HCT116 (cell line): ENCODE measurements at regions not wholly inside any gene's neighbourhood (a gene's known extent, or its start where the extent isn't known, plus 50 kb on each side); places are given as distances from the start of the nearest gene placed in this dataset.

Source experiments
- ATAC-seq: fragments of 200-7000 bp; cut with Tn5 transposase; 2 replicates; pipeline ENCODE4 v1.9.1; 2020; ENCODE audit warnings: mild to moderate bottlenecking, moderate library complexity
- BruUV-seq: library from RNA; stranded (reverse); fragments of 400-500 nt; replicated peaks from 2 replicates; lab custom pipeline; 2021; lab: Mats Ljungman, UMichigan
- CTCF ChIA-PET: fragments of 300-600 bp; sonication (Branson Sonifier 250); formaldehyde crosslinking; loops from one replicate; lab custom pipeline; 2021; ENCODE audit warnings: antibody characterized with exemption; lab: Charles Lee
- POLR2A ChIA-PET: fragments of 300-600, 350-600 bp; sonication (Branson Sonifier 250); formaldehyde crosslinking; loops from one replicate; lab custom pipeline; 2021; ENCODE audit warnings: antibody characterized with exemption; lab: Charles Lee
- RAD21 ChIA-PET, 2 experiments: fragments of 300-600 bp; sonication (Branson Sonifier 250); formaldehyde crosslinking; loops; one replicate each; lab custom pipeline; 2023; ENCODE audit warnings: low total read pairs in 2 of 2; ENCODE audit not compliant: uncharacterized antibody in 2 of 2, unreplicated experiment in 2 of 2, low non-redundant PET in 1 of 2; lab: Charles Lee
- DNase-seq: peaks from one replicate; pipeline ENCODE4 v3.0.0-alpha.2; 2010; ENCODE audit warnings: low read depth, low spot score
- H2AFZ ChIP-seq: fragments of 200-600 bp; shearing (Covaris generic), sonication (generic); 2 replicates; pipeline ENCODE4 v1.6.1; 2017; ENCODE audit warnings: low read depth, mixed run types, mixed read lengths, antibody characterized with exemption, low read length; ENCODE audit not compliant: poor library complexity, severe bottlenecking
- H3K27ac ChIP-seq: 2 replicates; pipeline ENCODE4 v1.5.1; 2012; ENCODE audit warnings: low read depth, low read length
- H3K27me3 ChIP-seq: fragments of 200-600 bp; sonication (generic); 2 replicates; pipeline ENCODE4 v1.6.1; 2016; ENCODE audit warnings: mixed run types, low read length, mixed read lengths; ENCODE audit not compliant: insufficient read depth
- H3K36me3 ChIP-seq, 2 experiments: fragments of 200-500 bp in 1 of 2; fragments of 200-600 bp in 1 of 2; sonication (Bioruptor generic) in 1 of 2; sonication (generic) in 1 of 2; 2 replicates each; pipeline versions ENCODE4 v1.5.1 to v1.6.1; 2014 to 2016; ENCODE audit warnings: low read length in 2 of 2, inconsistent platforms in 1 of 2, mixed read lengths in 1 of 2, mixed run types in 1 of 2; ENCODE audit not compliant: insufficient read depth in 2 of 2, control insufficient read depth in 1 of 2
- H3K4me1 ChIP-seq, 2 experiments: fragments of 200-600 bp in 1 of 2; sonication (generic) in 1 of 2; 2 replicates each; pipeline versions ENCODE4 v1.5.1 to v1.6.1; 2012 to 2017; ENCODE audit warnings: low read length in 2 of 2, inconsistent platforms in 1 of 2, mild to moderate bottlenecking in 1 of 2, mixed read lengths in 1 of 2, mixed run types in 1 of 2, moderate library complexity in 1 of 2; ENCODE audit not compliant: insufficient read depth in 2 of 2, control insufficient read depth in 1 of 2
- H3K4me2 ChIP-seq: fragments of 200-600 bp; sonication (generic); 2 replicates; pipeline ENCODE4 v1.6.1; 2017; ENCODE audit warnings: mixed run types, low read length, mixed read lengths
- H3K4me3 ChIP-seq, 2 experiments: fragments of 200-600 bp in 1 of 2; sonication (generic) in 1 of 2; replicated peaks in 1 of 2; 2 replicates each; pipeline ENCODE4 v1.5.1; 2011 to 2016; ENCODE audit warnings: low read length in 2 of 2, control low read depth in 1 of 2, low read depth in 1 of 2, mild to moderate bottlenecking in 1 of 2, mixed read lengths in 1 of 2, mixed run types in 1 of 2
- H3K79me2 ChIP-seq: fragments of 200-600 bp; sonication (generic); 2 replicates; pipeline ENCODE4 v1.6.1; 2017; ENCODE audit warnings: mild to moderate bottlenecking, mixed run types, low read length, moderate library complexity, mixed read lengths; ENCODE audit not compliant: insufficient read depth
- H3K9ac ChIP-seq: fragments of 200-600 bp; sonication (generic); 2 replicates; pipeline ENCODE4 v1.6.1; 2016; ENCODE audit warnings: low read length, mixed read lengths
- H3K9me2 ChIP-seq: fragments of 200-600 bp; sonication (generic), shearing (Covaris generic); 2 replicates; pipeline ENCODE4 v1.6.1; 2017; ENCODE audit warnings: mixed run types, mild to moderate bottlenecking, moderate library complexity; ENCODE audit not compliant: insufficient read depth
- H3K9me3 ChIP-seq, 2 experiments: fragments of 200-500 bp in 1 of 2; fragments of 200-600 bp in 1 of 2; sonication (Bioruptor generic) in 1 of 2; sonication (generic) in 1 of 2; 2 replicates each; pipeline ENCODE4 v1.6.1; 2014 to 2017; ENCODE audit warnings: low read length in 2 of 2, mixed read lengths in 2 of 2, inconsistent platforms in 1 of 2, low read depth in 1 of 2, mild to moderate bottlenecking in 1 of 2, mixed run types in 1 of 2, moderate library complexity in 1 of 2; ENCODE audit not compliant: control insufficient read depth in 1 of 2, insufficient read depth in 1 of 2
- H4K20me1 ChIP-seq: fragments of 200-600 bp; sonication (generic), shearing (Covaris generic); 2 replicates; pipeline ENCODE4 v1.6.1; 2017; ENCODE audit warnings: mixed run types, mild to moderate bottlenecking, moderate library complexity; ENCODE audit not compliant: insufficient read depth
- CBX3 ChIP-seq: IDR thresholded peaks from 2 replicates; pipeline ENCODE4 v1.6.1; 2012; ENCODE audit warnings: low read depth
- CEBPB ChIP-seq: IDR thresholded peaks from 2 replicates; pipeline ENCODE4 v1.6.1; 2012; ENCODE audit warnings: low read depth
- ELF1 ChIP-seq: IDR thresholded peaks from 2 replicates; pipeline ENCODE4 v1.6.1; 2012; ENCODE audit warnings: low read depth, borderline replicate concordance
- EZH2phosphoT487 ChIP-seq: fragments of 200-600 bp; IDR thresholded peaks from 2 replicates; pipeline ENCODE4 v1.6.1; 2018; ENCODE audit warnings: antibody characterized with exemption, borderline replicate concordance
- JUND ChIP-seq: IDR thresholded peaks from 2 replicates; pipeline ENCODE4 v1.6.1; 2012
- POLR2A ChIP-seq: IDR thresholded peaks from 2 replicates; pipeline ENCODE4 v1.7.0; 2011; ENCODE audit warnings: borderline replicate concordance; ENCODE audit not compliant: insufficient read depth, insufficient read length; ENCODE audit errors: extremely low read depth
- POLR2AphosphoS5 ChIP-seq: IDR thresholded peaks from 2 replicates; pipeline ENCODE4 v1.6.1; 2011; ENCODE audit warnings: mild to moderate bottlenecking, low read depth, low read length, moderate library complexity
- RAD21 ChIP-seq: IDR thresholded peaks from 2 replicates; pipeline ENCODE4 v1.6.1; 2012; ENCODE audit warnings: low read depth, mild to moderate bottlenecking
- SP1 ChIP-seq: IDR thresholded peaks from 2 replicates; pipeline ENCODE4 v1.6.1; 2012; ENCODE audit warnings: low read depth
- SRF ChIP-seq: IDR thresholded peaks from 2 replicates; pipeline ENCODE4 v1.6.1; 2012; ENCODE audit warnings: low read depth
- YY1 ChIP-seq: IDR thresholded peaks from 2 replicates; pipeline ENCODE4 v1.6.1; 2011; ENCODE audit warnings: low read length, low read depth, moderate library complexity, mild to moderate bottlenecking; ENCODE audit not compliant: insufficient replicate concordance; ENCODE audit errors: extremely low read depth
- ZFX ChIP-seq: fragments of 450-650 bp; IDR thresholded peaks from 2 replicates; pipeline ENCODE4 v1.6.1; 2017
- intact Hi-C: fragments of 100-400 bp; cut with micrococcal nuclease; formaldehyde crosslinking; loops from 2 replicates; pipeline ENCODE4 v1.10.0; 2022
- TF ChIP-seq, protein P1 (sequence below): IDR thresholded peaks from 2 replicates; pipeline ENCODE4 v1.6.1; 2011; ENCODE audit warnings: mild to moderate bottlenecking, low read length, moderate library complexity; ENCODE audit not compliant: insufficient replicate concordance; ENCODE audit errors: extremely low read depth
- TF ChIP-seq, protein P2 (sequence below): IDR thresholded peaks from 2 replicates; pipeline ENCODE4 v1.6.1; 2012; ENCODE audit warnings: low read depth
- TF ChIP-seq, protein P3 (sequence below): IDR thresholded peaks from 2 replicates; pipeline ENCODE4 v1.6.1; 2012
- TF ChIP-seq, protein P4 (sequence below): IDR thresholded peaks from 2 replicates; pipeline ENCODE4 v1.6.1; 2012
- TF ChIP-seq, protein P5 (sequence below), 3 experiments: fragments of 200-600 bp in 1 of 3; sonication (generic) in 1 of 3; IDR thresholded peaks in 2 of 3; conservative IDR thresholded peaks in 1 of 3; 2 replicates each; pipeline ENCODE4 v1.5.1; 2012 to 2017; ENCODE audit warnings: low read depth in 2 of 3, low read length in 2 of 3, antibody characterized with exemption in 1 of 3, borderline replicate concordance in 1 of 3, control low read depth in 1 of 3, mild to moderate bottlenecking in 1 of 3, mixed read lengths in 1 of 3, mixed run types in 1 of 3, moderate library complexity in 1 of 3; ENCODE audit not compliant: insufficient read depth in 1 of 3

DNA sequence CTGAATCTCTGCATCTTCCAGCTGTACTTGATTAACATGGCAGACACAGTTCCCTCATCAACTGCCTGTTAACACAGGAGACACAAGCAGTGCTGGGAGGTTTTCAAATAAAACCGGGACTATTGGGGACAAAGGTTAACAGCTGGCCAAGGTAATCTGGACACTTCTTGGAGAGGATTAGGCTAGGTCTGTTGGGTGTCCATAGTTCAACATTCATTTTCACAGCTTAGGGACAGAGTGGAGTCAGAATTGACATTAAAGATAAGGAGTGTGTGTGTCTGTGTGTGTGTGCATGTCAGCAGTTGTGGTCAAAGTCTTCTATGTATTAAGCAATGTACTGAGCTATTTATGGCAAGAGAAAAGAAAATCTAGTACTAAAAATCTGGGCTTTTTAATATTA is 216.2 kb downstream of the MED10 start:
- Histone ChIP-seq H3K79me2 (no peaks in the 10 kb centered on the region), H3K36me3 (no peaks in the 10 kb centered on the region), H3K9me2 (no peaks in the 10 kb centered on the region), H3K27ac (no peak overlapping the region), H3K27me3 (peaks cover 7% of the 10 kb centered on the region; the same call in 1 of the 2 replicates), H4K20me1 (no peaks in the 10 kb centered on the region), H3K4me2 (no peak overlapping the region), H2AFZ (no peak overlapping the region), H3K9ac (no peak overlapping the region), H3K4me1 (no peaks in the 10 kb centered on the region), H3K9me3 (no peaks in the 10 kb centered on the region), H3K4me3 (no peak overlapping the region)
- no TSS peak for BruUV-seq
- CTCF ChIA-PET, result no interaction called here
- intact Hi-C loops, result no loop called here
- ATAC-seq (no peak), DNase-seq (no peak)
- POLR2A ChIA-PET, result no interaction called here
- TF ChIP-seq POLR2AphosphoS5, result no peak
- no peak for TF ChIP-seq EZH2phosphoT487
- no peak for TF ChIP-seq YY1
- TF ChIP-seq, protein P1, sequence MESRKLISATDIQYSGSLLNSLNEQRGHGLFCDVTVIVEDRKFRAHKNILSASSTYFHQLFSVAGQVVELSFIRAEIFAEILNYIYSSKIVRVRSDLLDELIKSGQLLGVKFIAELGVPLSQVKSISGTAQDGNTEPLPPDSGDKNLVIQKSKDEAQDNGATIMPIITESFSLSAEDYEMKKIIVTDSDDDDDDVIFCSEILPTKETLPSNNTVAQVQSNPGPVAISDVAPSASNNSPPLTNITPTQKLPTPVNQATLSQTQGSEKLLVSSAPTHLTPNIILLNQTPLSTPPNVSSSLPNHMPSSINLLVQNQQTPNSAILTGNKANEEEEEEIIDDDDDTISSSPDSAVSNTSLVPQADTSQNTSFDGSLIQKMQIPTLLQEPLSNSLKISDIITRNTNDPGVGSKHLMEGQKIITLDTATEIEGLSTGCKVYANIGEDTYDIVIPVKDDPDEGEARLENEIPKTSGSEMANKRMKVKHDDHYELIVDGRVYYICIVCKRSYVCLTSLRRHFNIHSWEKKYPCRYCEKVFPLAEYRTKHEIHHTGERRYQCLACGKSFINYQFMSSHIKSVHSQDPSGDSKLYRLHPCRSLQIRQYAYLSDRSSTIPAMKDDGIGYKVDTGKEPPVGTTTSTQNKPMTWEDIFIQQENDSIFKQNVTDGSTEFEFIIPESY, result no peak
- TF ChIP-seq, protein P2, sequence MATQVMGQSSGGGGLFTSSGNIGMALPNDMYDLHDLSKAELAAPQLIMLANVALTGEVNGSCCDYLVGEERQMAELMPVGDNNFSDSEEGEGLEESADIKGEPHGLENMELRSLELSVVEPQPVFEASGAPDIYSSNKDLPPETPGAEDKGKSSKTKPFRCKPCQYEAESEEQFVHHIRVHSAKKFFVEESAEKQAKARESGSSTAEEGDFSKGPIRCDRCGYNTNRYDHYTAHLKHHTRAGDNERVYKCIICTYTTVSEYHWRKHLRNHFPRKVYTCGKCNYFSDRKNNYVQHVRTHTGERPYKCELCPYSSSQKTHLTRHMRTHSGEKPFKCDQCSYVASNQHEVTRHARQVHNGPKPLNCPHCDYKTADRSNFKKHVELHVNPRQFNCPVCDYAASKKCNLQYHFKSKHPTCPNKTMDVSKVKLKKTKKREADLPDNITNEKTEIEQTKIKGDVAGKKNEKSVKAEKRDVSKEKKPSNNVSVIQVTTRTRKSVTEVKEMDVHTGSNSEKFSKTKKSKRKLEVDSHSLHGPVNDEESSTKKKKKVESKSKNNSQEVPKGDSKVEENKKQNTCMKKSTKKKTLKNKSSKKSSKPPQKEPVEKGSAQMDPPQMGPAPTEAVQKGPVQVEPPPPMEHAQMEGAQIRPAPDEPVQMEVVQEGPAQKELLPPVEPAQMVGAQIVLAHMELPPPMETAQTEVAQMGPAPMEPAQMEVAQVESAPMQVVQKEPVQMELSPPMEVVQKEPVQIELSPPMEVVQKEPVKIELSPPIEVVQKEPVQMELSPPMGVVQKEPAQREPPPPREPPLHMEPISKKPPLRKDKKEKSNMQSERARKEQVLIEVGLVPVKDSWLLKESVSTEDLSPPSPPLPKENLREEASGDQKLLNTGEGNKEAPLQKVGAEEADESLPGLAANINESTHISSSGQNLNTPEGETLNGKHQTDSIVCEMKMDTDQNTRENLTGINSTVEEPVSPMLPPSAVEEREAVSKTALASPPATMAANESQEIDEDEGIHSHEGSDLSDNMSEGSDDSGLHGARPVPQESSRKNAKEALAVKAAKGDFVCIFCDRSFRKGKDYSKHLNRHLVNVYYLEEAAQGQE, result no peak
- no peak for TF ChIP-seq RAD21
- TF ChIP-seq, protein P3, sequence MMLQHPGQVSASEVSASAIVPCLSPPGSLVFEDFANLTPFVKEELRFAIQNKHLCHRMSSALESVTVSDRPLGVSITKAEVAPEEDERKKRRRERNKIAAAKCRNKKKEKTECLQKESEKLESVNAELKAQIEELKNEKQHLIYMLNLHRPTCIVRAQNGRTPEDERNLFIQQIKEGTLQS, result no peak
- no peak for TF ChIP-seq SP1
- TF ChIP-seq CEBPB, result no peak
- no peak for TF ChIP-seq SRF
- TF ChIP-seq CBX3, result no peak
- TF ChIP-seq, protein P4, sequence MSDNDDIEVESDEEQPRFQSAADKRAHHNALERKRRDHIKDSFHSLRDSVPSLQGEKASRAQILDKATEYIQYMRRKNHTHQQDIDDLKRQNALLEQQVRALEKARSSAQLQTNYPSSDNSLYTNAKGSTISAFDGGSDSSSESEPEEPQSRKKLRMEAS, result no peak
- no peak for TF ChIP-seq JUND
- no peak for TF ChIP-seq ELF1
- TF ChIP-seq, protein P5, sequence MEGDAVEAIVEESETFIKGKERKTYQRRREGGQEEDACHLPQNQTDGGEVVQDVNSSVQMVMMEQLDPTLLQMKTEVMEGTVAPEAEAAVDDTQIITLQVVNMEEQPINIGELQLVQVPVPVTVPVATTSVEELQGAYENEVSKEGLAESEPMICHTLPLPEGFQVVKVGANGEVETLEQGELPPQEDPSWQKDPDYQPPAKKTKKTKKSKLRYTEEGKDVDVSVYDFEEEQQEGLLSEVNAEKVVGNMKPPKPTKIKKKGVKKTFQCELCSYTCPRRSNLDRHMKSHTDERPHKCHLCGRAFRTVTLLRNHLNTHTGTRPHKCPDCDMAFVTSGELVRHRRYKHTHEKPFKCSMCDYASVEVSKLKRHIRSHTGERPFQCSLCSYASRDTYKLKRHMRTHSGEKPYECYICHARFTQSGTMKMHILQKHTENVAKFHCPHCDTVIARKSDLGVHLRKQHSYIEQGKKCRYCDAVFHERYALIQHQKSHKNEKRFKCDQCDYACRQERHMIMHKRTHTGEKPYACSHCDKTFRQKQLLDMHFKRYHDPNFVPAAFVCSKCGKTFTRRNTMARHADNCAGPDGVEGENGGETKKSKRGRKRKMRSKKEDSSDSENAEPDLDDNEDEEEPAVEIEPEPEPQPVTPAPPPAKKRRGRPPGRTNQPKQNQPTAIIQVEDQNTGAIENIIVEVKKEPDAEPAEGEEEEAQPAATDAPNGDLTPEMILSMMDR (IDR thresholded peaks at IDR 0.05 in 2 of 3, conservative IDR thresholded peaks at IDR 0.05 in 1 of 3; ENCODE audit: borderline replicate concordance in 1 of 3, insufficient read depth in 1 of 3, low read depth in 2 of 3, low read length in 2 of 3), result no peak
- TF ChIP-seq POLR2A, result no peak
- no peak for TF ChIP-seq ZFX
- RAD21 ChIA-PET, result no interaction called here
